Loucy (cell line): ENCODE measurements at regions not wholly inside any gene's neighbourhood (a gene's known extent, or its start where the extent isn't known, plus 50 kb on each side); places are given as distances from the start of the nearest gene placed in this dataset.

Experiments used
- H2AFZ ChIP-seq: fragments of 200-600 bp; sonication (generic); 2 replicates; pipeline ENCODE4 v1.6.0; 2016; ENCODE audit warnings: antibody characterized with exemption, mild to moderate bottlenecking, low read length, moderate library complexity
- H3F3A ChIP-seq: fragments of 200-600 bp; 2 replicates; pipeline ENCODE4 v1.6.0; 2016; ENCODE audit warnings: antibody characterized with exemption, low read depth, mild to moderate bottlenecking
- H3K27me3 ChIP-seq: fragments of 200-600 bp; sonication (generic); 2 replicates; pipeline ENCODE4 v1.6.1; 2014; ENCODE audit warnings: low read length, mild to moderate bottlenecking; ENCODE audit not compliant: insufficient read depth, poor library complexity, severe bottlenecking
- H3K36me3 ChIP-seq: fragments of 200-600 bp; sonication (generic); 2 replicates; pipeline ENCODE4 v1.6.1; 2016; ENCODE audit warnings: low read length; ENCODE audit not compliant: insufficient read depth
- H3K4me1 ChIP-seq: fragments of 200-600 bp; sonication (generic); 2 replicates; pipeline ENCODE4 v1.5.1; 2014; ENCODE audit warnings: low read length, mild to moderate bottlenecking; ENCODE audit not compliant: insufficient read depth, poor library complexity, severe bottlenecking
- H3K4me2 ChIP-seq: fragments of 200-600 bp; sonication (generic); 2 replicates; pipeline ENCODE4 v1.6.0; 2014; ENCODE audit warnings: antibody characterized with exemption, low read length, low read depth, mild to moderate bottlenecking; ENCODE audit not compliant: poor library complexity, severe bottlenecking
- H3K4me3 ChIP-seq: fragments of 200-600 bp; sonication (generic); 2 replicates; pipeline ENCODE4 v1.5.1; 2014; ENCODE audit warnings: low read length, mild to moderate bottlenecking, mixed read lengths; ENCODE audit not compliant: poor library complexity, severe bottlenecking
- H3K79me2 ChIP-seq: fragments of 200-600 bp; sonication (generic); 2 replicates; pipeline ENCODE4 v1.6.1; 2014; ENCODE audit warnings: low read length; ENCODE audit not compliant: insufficient read depth
- H3K9ac ChIP-seq: fragments of 200-600 bp; sonication (generic); 2 replicates; pipeline ENCODE4 v1.6.0; 2014; ENCODE audit warnings: mild to moderate bottlenecking, low read depth, low read length, moderate library complexity; ENCODE audit not compliant: poor library complexity, severe bottlenecking
- H3K9me2 ChIP-seq: fragments of 200-600 bp; sonication (generic); replicated peaks from 2 replicates; pipeline ENCODE4 v1.6.1; 2016; ENCODE audit warnings: low read depth, low read length, mixed read lengths
- H3K9me3 ChIP-seq: fragments of 200-600 bp; sonication (generic); 2 replicates; pipeline ENCODE4 v1.6.1; 2014; ENCODE audit warnings: mild to moderate bottlenecking, antibody characterized with exemption, low read length, low read depth; ENCODE audit not compliant: insufficient read depth
- H4K20me1 ChIP-seq: fragments of 200-600 bp; sonication (generic); 2 replicates; pipeline ENCODE4 v1.6.0; 2014; ENCODE audit warnings: antibody characterized with exemption, low read length, mild to moderate bottlenecking; ENCODE audit not compliant: insufficient read depth, poor library complexity, severe bottlenecking
- EZH2phosphoT487 ChIP-seq: fragments of 200-600 bp; IDR thresholded peaks from 2 replicates; pipeline ENCODE4 v1.6.1; 2018; ENCODE audit warnings: antibody characterized with exemption, mild to moderate bottlenecking, moderate library complexity, borderline replicate concordance
- TF ChIP-seq, protein P1 (sequence below): fragments of 200-600 bp; sonication (generic); conservative IDR thresholded peaks from 2 replicates; pipeline ENCODE4 v1.5.1; 2014; ENCODE audit warnings: mild to moderate bottlenecking, antibody characterized with exemption, low read length

DNA sequence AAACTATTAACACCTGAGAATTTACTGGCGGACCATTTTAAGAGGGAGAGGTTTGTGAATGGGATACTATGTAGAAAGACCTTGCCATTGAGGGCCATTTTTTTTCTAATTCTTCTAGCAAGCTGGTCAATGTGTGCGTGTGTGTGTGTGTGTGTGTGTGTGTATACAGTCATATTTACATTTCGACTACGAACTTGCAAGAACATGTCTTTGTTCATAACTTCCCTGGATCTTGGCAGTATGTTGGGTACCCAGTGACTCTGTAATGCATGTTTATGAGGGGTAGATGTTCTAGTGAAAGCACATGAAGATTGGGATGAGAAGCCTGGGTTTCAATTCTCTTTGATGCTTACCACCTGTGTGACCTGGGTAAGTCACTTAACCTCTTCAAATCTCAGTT lies 133.6 kb downstream of the UBE2E3 start:
- Histone ChIP-seq H3K79me2 (no peaks in the 10 kb centered on the region), H2AFZ (no peak overlapping the region), H4K20me1 (no peaks in the 10 kb centered on the region), H3K36me3 (no peaks in the 10 kb centered on the region), H3K4me2 (no peak overlapping the region), H3K4me1 (peaks cover 13% of the 10 kb centered on the region), H3K9me2 (no peaks in the 10 kb centered on the region), H3K9me3 (no peaks in the 10 kb centered on the region), H3F3A (no peaks in the 10 kb centered on the region), H3K9ac (no peak overlapping the region), H3K27me3 (no peaks in the 10 kb centered on the region), H3K4me3 (no peak overlapping the region)
- TF ChIP-seq, protein P1, sequence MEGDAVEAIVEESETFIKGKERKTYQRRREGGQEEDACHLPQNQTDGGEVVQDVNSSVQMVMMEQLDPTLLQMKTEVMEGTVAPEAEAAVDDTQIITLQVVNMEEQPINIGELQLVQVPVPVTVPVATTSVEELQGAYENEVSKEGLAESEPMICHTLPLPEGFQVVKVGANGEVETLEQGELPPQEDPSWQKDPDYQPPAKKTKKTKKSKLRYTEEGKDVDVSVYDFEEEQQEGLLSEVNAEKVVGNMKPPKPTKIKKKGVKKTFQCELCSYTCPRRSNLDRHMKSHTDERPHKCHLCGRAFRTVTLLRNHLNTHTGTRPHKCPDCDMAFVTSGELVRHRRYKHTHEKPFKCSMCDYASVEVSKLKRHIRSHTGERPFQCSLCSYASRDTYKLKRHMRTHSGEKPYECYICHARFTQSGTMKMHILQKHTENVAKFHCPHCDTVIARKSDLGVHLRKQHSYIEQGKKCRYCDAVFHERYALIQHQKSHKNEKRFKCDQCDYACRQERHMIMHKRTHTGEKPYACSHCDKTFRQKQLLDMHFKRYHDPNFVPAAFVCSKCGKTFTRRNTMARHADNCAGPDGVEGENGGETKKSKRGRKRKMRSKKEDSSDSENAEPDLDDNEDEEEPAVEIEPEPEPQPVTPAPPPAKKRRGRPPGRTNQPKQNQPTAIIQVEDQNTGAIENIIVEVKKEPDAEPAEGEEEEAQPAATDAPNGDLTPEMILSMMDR = no peak
- TF ChIP-seq EZH2phosphoT487 = no peak

DNA sequence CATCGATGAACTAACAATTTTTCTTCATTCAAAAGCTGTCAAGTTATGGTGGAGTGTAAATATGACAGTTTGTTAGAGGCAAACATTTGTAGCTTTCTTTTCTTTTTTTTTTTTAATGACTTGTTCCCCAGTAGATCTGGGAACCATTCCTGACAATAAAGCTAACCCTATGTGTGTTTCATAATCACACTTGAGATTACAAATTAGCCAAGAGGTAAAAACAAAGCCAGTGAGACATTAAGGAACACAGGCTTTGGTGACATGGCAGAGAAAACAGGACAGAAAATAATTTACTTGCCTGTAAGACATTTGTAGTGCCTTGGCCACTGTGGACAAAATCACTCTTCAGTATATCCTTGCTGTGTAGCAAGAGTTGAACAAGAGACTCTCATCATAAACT lies 135.9 kb downstream of the UBE2E3 start:
- Histone ChIP-seq H4K20me1 (no peaks in the 10 kb centered on the region), H3K27me3 (no peaks in the 10 kb centered on the region), H2AFZ (peak overlapping the region; percentile 50), H3K9me2 (no peaks in the 10 kb centered on the region), H3K36me3 (no peaks in the 10 kb centered on the region), H3K4me1 (peaks cover 22% of the 10 kb centered on the region), H3K9ac (no peak overlapping the region), H3K4me2 (no peak overlapping the region), H3K79me2 (no peaks in the 10 kb centered on the region), H3F3A (no peaks in the 10 kb centered on the region), H3K9me3 (no peaks in the 10 kb centered on the region), H3K4me3 (no peak overlapping the region)
- TF ChIP-seq EZH2phosphoT487 = no peak
- TF ChIP-seq, protein P1 = no peak

DNA sequence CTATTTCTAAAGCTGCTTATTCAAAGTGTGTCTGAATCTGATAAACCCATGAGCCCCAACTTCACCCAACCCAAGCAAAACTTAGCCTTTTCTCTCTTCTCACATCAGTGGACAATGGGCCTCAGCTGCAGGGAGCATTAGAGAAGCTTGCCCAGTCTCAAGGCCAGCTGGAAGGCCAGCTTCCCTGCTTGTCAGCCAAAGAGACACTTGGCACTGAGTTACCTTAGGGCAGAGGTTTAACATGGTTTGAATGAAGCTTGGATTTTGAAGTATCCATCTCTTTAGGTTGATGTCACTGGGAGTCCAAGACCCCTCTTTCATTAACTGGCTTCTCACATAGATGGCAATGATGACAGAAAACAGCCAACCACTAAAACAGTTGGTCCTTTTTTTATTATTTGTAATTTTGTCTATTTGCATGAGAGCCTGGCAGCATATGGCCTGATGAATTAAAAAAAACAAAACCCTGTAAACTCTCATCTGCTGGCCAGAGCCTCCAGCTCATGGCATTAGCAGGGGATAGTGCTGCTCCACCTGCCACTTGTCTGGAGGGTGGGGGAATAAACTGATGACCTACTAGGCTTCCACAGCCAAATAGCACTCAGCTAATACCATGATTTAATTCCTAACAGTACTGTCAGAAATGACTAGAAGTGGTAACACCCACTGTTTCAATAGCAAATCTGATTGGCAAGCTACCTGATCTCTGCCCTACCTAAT lies 137.0 kb downstream of the UBE2E3 start:
- Histone ChIP-seq H3K4me3 (no peak overlapping the region), H3K36me3 (no peaks in the 10 kb centered on the region), H3K27me3 (no peaks in the 10 kb centered on the region), H3F3A (no peaks in the 10 kb centered on the region), H3K9me3 (no peaks in the 10 kb centered on the region), H3K4me1 (peaks cover 33% of the 10 kb centered on the region), H3K4me2 (no peak overlapping the region), H3K9ac (no peak overlapping the region), H2AFZ (peak overlapping the region; percentile 59; the same call in 1 of the 2 replicates), H3K79me2 (no peaks in the 10 kb centered on the region), H4K20me1 (no peaks in the 10 kb centered on the region), H3K9me2 (no peaks in the 10 kb centered on the region)
- TF ChIP-seq, protein P1 = no peak
- no peak for TF ChIP-seq EZH2phosphoT487
